Stimulated activated CD8-positive, alpha-beta memory T cell treated with anti-CD3 and anti-CD28 coated beads, Interleukin-4, amount 100 ng/mL, for 4 hours (primary cell): ENCODE measurements at regions not wholly inside any gene's neighbourhood (a gene's known extent, or its start where the extent isn't known, plus 50 kb on each side); places are given as distances from the start of the nearest gene placed in this dataset.
"Not testable (repeated sequence)": the region's sequence is repeated elsewhere in the genome, so short reads cannot be mapped to it uniquely, and the experiment has no call there.

Experiments used
- DNase-seq, 2 donors: peaks; one replicate each; pipeline ENCODE4 v3.0.0-alpha.2; 2020; ENCODE audit warnings: low read depth in 2 of 2, low spot score in 1 of 2

GRCh38 chr2:147325990-147326389 lies 518.8 kb upstream of the ACVR2A start:
- DNase-seq = no peak

- no peak for DNase-seq
These were observed 524.7 kb upstream of the ACVR2A start for GRCh38 chr2:147320146-147320545.

- no peak for DNase-seq
These were observed 533.8 kb upstream of the ACVR2A start for GRCh38 chr2:147311058-147311430.

- no peak for DNase-seq
These were observed 534.3 kb upstream of the ACVR2A start for GRCh38 chr2:147310335-147311057.

- no peak for DNase-seq
These were observed 547.0 kb upstream of the ACVR2A start for GRCh38 chr2:147297820-147298219.

- no peak for DNase-seq
These were observed 549.9 kb upstream of the ACVR2A start for GRCh38 chr2:147294825-147295392.

GRCh38 chr2:147293991-147294824 lies 550.6 kb upstream of the ACVR2A start:
- DNase-seq = no peak

- no peak for DNase-seq
These were observed 556.7 kb upstream of the ACVR2A start for GRCh38 chr2:147288131-147288530.

GRCh38 chr2:147275943-147276342 lies 568.9 kb upstream of the ACVR2A start:
- DNase-seq = no peak

GRCh38 chr2:147273628-147274027 lies 571.2 kb upstream of the ACVR2A start:
- DNase-seq = no peak

GRCh38 chr2:147273106-147273505 lies 571.7 kb upstream of the ACVR2A start:
- no peak for DNase-seq

- DNase-seq = not testable (repeated sequence)
These were observed 575.2 kb upstream of the ACVR2A start for GRCh38 chr2:147269581-147269980.

- no peak for DNase-seq
These were observed 584.6 kb upstream of the ACVR2A start for GRCh38 chr2:147260241-147260640.

- no peak for DNase-seq
These were observed 589.0 kb upstream of the ACVR2A start for GRCh38 chr2:147255812-147256211.

GRCh38 chr2:147250652-147251356 lies 594.0 kb upstream of the ACVR2A start:
- DNase-seq = no peak

- no peak for DNase-seq
These were observed 597.1 kb upstream of the ACVR2A start for GRCh38 chr2:147247749-147248148.

GRCh38 chr2:147242445-147242844 lies 602.4 kb upstream of the ACVR2A start:
- DNase-seq = no peak

- DNase-seq = no peak
These were observed 608.2 kb upstream of the ACVR2A start for GRCh38 chr2:147236601-147237000.

- DNase-seq = no peak
These were observed 612.6 kb upstream of the ACVR2A start for GRCh38 chr2:147232225-147232669.

- DNase-seq = no peak
These were observed 613.2 kb upstream of the ACVR2A start for GRCh38 chr2:147231607-147232006.

GRCh38 chr2:147231081-147231480 lies 613.7 kb upstream of the ACVR2A start:
- DNase-seq = no peak
